NCI-H2171 (cell line): ENCODE measurements at regions not wholly inside any gene's neighbourhood (a gene's known extent, or its start where the extent isn't known, plus 50 kb on each side); places are given as distances from the start of the nearest gene placed in this dataset.

Experiments
- DNase-seq: peaks from one replicate; lab custom pipeline; 2025; lab: John Stamatoyannopoulos, UW

DNA sequence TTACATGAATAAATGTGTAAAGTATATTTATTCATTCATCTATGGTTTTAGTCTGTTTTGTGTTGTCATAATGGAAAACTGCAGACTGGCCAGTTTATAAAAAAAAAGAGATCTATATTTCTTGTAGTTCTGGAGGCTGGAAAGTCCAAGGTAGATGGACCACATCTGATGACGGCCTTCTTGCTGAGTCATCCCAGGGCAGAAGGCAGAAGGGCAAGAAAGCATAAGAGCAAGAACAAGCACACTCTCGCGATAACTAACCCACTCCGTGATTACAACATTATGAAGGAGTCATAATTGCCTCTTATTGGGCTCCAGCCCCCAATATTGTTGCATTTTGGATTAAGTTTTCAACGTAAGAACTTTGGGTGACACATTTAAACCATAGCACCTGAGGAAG, 180.4 kb upstream of the DAB2 start:
- no peak for DNase-seq

DNA sequence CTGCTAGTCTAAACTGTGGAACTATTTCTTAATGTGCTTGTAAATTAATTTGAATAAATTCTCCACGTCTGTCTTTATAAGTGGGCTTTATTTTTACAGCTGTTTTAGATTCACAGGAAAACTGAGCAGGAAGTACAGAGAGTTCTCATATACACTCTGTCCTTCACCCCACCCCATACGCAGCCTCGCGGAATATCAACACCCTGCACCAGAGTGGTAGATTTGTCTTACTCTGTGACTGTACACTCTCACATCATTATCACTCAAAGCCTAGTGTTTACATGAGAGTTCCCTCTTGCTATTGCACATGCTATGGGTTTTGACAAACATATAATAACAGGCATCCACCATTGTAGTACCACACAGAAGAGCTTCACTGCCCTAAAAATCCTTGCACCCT, 179.7 kb upstream of the DAB2 start:
- no peak for DNase-seq

DNA sequence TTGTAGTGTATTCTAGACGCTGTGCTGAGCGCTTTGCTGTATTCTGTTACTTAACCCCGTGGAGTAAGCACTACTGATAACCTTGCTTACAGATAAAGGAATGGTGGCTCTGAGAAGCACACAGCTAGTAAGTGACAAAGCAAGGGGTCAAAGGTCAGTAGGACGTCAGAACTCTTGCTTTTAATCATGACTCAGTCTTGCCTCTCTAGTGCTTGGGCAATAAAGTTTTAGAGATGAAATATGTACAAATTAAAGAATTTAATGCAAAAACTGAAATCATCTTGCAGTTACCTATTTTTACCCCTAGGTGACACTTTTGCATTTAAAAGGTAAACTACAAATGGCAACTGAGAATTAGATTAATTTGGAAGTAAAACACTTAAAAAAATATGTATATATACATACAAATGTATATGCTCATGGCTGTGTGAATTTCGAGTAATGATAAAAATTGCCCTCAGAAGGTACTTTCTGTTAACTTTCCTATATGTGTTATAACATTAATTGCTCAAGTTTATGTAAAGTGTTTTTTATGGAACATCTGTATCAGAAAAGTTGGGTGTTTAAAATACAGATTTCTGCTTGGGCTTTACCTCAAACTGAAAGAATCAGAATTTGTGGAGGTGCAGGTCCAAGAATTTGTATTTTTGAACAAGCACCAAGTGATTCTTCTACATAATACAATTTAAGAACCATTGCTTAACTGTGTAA, 175.1 kb upstream of the DAB2 start:
- no peak for DNase-seq

DNA sequence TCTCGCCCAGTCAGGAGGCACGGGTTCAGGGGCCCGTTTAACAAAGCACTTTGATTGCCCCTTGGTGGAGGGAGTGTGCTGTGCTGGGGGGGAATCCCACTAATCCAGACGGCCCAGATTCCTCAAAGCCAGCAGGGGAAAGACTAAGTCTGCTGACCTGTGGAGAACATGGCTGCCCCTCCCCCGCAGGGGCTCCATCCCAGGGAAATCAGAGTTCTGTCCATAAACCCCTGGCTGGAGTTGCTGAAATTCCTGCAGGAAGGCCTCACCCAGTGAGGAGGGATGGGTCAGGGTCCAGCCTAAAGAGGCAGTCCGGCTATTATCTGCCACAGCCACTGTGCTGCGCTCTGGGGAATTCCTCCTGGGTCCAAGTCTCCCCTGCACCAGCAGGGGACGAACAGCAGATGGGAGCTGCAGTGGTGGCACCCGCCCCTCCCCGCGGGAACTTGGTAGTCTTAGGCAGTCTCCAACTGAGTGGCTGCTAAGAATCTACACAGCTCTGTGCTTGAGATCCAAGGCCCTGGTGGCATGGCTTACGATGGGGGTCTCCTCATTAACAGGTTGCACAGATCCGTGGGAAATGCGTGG, 174.0 kb upstream of the DAB2 start:
- no peak for DNase-seq

DNA sequence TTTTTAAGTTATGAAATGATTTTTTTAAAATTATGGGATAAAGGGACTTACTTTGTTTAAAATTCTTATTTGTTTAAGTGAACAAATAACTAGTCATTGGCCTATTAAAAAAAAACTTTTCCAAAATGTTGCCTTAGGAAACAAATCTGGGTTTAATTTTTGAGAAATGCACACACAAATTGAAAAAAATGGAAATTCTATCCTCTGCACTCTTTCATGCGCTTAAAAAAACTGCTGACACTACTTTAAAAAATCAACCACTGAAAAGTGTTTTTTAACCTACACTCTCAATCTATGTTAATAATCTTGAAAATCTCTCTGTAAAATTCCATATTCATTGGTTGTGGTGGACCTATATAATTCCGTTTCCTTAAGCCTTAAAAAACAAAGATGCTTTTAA, 163.4 kb upstream of the DAB2 start:
- DNase-seq, result no peak

DNA sequence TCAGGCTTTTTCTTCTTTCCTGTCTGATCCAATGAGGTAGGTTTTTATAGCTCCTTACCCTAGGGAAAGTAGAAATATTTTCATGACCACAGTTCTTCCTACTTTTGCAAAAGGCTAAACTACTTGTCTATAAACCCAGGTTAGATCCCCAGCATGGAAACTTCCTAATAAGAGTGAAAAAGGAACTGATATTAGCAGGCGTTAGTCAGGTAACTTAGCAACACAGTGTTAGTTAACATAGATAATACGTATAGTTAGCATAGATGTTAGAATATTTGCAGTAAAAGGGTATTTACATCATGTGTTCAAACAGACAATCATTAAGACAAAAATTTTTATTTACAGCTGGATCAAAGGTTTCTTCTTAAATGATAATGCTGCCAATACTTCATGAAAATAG, 162.9 kb upstream of the DAB2 start:
- DNase-seq, result no peak

DNA sequence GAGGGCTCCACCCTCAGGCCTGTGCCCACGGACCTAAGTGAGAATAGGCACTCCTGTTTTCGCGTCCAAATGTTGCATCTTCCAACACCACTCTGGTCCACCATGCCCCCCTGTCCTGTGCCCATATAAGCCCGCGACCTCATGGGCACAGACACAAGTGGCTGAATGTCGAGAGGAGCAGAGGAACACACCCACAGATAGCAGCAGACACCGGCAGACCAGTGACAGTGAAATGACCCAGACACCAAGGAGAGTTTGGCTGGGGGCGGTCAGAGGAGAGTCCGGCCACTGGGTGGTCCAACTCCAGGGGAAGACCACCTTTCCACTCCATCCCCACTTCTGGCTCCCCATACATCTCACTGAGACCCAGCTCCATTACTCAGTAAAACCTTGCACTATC, 161.4 kb upstream of the DAB2 start:
- DNase-seq, result no peak

DNA sequence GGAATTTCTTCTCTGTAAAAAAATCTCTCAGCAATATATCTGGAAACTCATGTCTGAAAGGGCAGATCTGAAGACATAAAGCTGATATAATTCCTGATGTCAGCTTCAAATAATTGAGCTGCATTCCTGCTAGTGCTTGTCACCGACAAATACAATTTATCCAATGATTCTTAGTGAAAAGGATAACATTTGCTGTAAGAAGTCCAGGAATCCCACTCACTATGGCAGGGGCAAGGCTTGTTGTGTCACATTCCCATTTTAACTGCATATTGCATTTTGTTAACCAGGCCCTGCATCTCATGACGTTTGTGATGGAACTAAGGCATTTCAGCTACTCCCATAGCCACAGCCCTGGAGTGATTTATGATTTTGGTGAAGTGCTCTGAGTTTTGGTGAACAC, 160.1 kb upstream of the DAB2 start:
- no peak for DNase-seq

DNA sequence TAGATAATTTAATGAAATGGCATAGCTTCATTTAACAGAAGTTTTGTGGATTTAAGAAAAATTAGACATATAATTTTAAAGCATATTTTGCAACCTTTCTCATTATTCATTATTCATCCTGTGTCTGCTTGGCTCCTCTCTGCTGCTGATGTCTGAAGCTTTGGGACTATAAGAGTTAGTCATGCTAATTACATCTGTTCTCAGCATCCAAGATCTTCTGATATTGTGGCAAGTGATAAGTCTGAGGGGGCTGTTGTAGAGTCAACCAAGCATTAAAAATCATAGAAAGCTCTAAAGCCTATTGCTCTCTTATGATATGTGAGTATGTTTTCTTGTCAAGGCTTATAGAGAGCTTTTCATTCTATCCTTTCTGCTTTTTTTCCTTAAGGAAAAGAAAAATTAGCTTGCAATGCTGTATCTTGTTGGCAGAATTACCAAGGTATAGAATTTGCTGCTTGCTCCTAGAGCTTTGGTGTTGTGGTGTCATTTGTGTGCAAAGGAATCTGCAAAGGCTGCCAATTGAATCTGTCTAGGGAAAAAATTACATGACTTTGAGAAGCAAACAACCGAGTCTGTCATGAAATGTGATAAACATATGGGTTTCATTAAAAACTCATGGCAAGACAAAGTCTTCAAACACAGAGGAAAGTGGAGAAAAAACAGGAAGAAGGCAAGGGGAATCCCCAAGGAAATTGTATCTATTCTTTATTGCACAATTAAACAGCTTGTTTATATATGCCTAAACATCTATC, 156.1 kb upstream of the DAB2 start:
- no peak for DNase-seq

DNA sequence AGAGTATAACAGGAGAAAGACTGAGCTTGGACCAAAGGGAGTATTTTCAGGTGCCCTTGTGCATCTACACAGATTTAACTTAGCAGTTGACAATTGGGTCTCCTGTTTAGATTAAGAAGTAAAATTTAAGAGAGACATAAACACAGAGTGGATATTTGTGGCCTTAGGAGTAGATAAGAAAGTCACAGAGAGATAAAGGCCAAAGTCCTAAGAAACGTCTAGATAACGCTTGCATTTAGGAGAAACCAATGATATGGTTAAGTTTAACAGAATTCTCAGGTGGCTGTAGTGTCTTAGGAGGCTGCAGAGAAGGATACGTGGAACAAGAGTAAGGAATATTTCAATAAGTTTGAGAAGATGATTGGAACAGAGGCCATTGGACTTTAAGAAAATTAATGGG, 155.0 kb upstream of the DAB2 start:
- no peak for DNase-seq

DNA sequence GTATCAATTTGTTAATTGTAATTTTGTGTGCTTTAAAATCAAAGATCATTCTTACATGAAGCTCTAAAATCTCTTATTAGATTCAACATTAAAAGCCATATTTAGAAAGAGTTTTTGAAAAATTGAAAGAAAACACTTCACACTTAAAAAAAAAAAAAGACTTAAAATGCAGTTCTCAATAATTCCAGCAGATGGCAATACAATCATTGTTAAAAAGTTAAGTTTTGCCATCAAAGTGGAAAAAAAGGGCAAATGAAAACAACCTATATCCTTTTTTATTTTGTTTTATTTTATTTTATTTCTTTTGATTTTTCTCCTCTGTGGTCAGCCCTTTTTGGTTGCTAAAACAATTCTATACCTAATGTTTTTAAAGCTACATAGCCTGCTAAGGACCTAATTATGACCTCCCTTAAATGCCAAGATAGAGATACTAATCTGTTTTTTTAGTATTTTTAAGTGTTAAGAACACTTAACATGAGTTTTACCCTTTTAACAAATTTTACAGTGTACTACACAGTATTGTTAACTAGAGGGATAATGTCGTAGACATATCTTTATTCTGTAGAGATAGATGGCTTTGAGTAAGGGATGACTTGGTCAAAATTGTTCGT, 154.2 kb upstream of the DAB2 start:
- no peak for DNase-seq

DNA sequence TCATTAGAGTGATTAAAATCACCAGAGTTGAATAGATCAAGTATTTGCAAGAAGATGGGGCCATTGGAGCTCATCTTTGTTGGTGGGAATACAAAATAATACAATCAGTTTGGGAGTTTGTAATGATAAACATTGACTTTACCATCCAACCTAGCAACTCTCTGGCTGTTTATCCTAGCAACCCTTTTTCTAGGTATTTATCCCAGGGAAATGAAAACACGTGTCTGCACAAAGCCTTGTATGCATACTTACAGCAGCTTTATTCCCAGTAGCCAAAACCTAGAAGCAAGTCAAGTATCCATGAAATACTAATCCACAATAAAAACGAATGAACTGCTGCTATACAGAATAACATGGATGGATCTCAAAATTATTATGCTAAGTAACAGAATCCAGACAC, 152.7 kb upstream of the DAB2 start:
- DNase-seq, result no peak

DNA sequence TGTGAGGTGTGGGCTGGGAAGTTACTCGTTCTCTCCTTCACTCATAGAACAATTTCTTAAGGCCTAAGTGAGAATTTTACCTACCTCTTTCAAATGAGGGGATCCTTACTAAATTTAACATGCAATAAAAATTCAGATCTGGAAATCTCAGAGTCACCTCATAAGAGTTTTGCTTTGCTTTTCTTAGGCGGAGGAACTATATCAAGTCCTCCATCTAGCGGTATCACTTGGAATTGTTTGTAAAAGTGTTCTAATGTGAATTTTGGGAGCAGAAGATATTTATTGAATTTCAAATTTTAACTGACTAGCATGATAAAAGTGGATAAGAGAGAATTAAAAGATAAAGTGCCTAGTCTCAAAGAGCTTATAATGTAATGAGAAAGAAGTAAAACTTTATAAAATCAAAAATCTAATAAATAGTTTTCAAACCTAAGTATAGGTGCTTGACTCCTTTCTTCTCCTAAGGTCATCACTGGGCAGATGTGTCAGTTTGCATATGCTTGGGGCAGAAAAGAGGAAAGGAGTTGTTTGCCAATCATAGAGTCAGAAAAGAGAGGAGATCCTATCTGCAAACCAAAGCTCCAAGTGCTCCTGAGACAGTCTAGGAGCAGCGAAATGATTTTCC, 145.7 kb upstream of the DAB2 start:
- no peak for DNase-seq

DNA sequence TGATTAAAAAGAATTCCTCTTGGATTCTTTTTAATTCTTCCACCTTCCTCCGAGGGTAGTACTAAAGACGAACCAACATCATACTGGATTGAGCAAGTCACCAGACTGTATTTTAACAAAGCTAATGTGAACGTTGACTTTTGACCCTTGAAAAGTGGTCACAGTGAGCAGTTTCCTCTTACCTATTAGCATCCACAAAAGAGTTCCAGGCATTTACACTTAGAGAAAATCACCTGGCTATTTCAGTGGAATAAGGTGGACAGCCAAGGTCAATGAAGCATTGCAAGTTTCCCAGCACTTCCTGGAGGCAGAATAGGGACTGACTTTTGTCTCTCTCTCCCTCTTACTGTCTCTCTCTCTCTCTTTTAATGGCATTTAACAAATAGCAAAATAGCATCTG, 145.1 kb upstream of the DAB2 start:
- no peak for DNase-seq

DNA sequence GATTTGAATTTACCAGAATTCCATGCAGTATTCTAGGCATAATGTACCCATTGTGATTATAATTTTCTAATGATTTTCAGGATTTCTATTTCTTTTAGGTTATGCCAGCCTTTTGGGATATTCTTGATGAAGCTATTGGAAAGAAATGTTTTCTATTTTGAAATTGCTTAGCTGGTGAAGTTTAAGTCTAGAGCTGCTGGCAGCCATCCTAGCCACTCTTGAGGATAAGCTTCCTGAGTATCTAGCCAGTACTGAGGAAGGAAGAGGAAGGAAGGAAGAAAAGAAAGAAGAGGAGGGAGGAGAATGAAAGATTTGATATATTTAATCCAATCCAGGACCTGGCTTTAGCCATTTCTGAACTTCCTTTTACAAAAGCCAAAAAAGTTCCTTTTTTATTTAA, 142.1 kb upstream of the DAB2 start:
- DNase-seq, result no peak

DNA sequence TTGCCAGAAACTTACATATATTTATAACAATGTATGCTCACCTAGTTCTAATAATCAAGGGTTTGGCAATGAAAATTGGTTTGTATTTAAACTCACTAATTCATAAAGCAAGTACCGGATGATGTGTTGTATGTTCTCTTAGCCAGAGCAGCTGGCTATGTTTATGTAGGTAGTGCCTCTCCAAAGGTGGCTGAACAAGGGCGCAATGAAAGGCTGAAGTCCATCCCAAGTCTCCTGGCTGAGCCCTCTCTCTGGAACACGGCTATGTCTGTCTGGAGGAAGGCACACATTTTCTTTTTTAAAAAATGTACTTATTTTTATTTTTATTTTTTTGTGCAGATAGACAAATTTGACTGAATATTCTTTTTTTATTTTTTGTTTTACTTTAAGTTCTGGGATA, 141.2 kb upstream of the DAB2 start:
- no peak for DNase-seq

DNA sequence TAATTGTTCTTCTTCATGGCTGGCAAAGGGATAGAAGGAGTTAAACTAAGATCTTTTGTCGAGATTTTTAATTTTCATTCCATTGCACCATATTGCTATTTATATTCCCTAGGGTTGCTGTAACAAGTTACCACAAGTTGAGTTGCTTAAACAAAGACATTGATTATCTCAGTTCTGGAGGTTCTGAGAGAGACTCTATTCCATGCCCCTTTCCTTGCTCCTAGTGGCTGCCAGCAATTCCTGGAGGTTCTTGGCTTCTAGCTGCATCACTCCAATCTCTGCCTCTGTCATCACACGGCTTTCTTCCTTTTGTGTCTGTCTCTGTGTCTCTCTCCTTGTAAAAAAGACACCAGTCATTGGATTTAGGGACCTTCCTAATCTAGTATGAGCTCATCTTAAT, 136.6 kb upstream of the DAB2 start:
- DNase-seq, result no peak

DNA sequence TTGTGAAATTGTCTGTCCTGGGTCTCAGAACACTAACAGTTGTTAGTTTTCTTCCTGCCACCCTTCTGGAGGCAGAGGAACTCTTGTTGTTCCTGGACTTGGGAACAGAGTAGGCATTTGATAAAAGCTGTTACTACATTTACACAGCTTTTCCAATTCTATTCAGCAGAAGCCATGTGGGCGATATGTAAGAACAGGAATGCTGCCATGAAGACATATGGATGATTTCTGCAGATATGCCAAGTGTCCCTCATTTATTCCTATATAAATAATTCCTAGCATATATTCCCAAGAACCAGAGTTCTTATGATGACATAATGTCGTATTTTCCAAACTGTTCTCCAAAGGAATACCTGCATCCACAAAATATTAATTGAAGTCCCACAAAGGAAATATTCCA, 135.9 kb upstream of the DAB2 start:
- DNase-seq, result no peak

DNA sequence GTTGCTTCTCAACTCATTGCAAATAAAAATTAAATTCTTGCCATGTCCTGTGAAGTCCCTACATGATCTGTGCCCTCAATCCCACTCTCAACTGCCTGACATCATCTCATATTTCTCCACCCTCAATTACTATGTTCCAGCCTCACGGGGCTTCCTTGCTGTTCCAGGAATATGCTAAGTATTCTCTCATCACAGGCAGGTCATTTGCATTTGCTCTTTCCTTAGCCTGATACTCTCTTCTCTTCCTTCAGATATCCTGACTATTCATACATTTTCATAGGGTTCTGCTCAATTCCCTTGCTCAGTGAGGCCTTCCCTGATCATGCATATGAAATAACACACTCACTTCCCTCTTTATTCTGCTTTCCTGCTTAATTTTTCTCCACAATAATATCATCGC, 135.1 kb upstream of the DAB2 start:
- DNase-seq, result no peak

DNA sequence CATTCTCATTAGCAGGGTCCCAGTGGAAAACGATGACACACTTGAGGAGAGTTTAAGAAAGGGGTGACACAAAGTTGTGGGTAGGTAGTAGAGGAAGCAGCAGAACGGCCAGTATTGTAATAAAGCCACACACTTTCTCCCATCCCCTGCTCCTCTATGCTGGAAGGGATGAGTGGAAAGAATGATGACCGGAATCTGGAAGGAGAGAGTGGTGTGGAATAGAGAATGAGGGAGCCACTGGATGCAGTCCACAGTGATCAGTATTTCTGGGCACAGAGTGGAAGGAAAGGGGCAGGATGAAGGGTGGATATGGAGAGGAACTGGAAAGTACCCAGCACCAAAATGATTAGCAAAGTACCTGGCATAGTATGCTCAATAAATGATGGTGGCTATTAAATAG, 133.8 kb upstream of the DAB2 start:
- DNase-seq, result no peak

DNA sequence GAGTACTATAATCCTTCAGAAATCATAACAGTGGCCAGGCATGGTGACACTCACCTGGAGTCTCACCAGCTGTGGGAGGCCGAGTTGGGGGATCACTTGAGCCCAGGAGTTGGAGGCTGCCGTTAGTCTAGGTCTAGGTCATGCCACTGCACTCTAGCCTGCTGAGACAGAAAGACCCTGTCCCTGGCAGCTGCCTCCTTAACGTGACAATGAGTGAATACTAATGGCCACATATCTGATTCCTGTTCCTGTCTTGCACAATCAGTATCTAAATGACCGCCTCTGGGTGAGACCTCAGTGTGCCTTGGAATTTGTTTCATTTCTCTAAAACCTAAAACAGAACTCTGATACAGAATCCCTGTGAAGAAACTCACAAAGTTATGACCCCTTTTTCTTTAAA, 131.0 kb upstream of the DAB2 start:
- no peak for DNase-seq

DNA sequence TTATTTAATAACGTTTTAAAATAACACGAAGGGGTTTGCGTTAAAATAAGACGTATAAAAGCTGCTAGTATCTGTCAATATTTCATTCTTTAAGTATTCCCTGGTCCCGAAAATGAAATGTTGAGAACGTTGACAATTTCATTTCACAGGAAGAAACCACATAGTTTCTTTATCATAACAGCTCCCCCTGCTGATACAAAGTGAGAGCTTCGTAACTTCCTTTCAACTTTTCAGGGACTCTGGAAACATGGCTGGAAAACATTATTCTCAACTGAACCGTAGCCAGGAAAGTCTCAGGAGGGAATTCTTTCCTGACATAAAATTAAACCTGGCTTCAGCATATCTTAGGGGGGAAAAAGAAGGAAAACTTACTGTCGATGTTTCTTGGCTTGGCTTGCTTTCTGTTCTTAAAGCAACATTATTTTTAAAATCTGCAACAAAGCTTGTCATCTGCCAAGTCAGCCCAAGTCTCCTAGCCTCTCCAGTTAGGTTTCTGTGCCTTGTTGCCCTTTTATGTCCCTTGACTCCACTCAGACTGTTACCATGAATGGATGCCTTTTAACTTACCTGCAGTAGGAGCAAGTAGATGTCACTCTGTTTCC, 122.9 kb upstream of the DAB2 start:
- DNase-seq, result peak; percentile 20
